Islet precursor cell (in vitro differentiated cells): ENCODE measurements at regions not wholly inside any gene's neighbourhood (a gene's known extent, or its start where the extent isn't known, plus 50 kb on each side); places are given as distances from the start of the nearest gene placed in this dataset.
A peak's percentile ranks its signal among the peaks of the same experiment; 100 is the strongest.
"Not testable (repeated sequence)": the region's sequence is repeated elsewhere in the genome, so short reads cannot be mapped to it uniquely, and the experiment has no call there.

ENCODE experiments used
- DNase-seq: peaks from one replicate; pipeline ENCODE4 v3.0.0-alpha.2; 2018

DNA sequence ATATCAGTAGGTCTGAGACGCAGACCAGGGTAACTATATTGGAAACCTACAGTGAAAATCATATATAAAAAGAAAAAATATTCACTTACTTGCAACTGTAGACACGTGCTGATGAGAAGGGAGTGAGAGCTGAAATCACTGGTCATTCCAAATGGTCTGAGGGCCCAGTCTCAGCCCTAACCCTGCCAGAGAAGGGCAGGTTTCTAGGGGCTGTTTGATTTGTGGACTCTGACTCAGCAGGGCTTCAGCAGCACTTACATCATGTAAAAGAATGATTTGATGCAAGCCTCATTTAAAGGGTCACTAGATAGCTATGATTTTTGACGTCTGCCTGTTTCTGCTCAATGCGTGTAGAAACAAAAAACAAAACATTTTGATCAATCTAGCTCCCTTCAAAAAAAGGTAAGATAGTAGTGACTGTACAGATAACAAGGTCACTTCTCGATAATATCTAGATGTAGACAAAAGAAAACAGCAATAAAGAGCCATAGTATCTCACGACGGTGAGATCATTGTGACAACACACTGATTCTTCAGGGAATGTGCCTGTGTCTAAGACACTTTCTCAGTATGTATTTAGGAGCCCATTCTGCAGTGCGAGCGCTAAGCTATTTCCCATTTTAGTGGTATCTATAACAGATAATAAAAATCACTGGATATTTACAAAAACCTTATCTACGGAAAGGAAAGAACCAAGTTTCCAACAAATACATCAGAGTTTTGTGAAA lies 307.2 kb downstream of the HIVEP2 start:
- no peak for DNase-seq

DNA sequence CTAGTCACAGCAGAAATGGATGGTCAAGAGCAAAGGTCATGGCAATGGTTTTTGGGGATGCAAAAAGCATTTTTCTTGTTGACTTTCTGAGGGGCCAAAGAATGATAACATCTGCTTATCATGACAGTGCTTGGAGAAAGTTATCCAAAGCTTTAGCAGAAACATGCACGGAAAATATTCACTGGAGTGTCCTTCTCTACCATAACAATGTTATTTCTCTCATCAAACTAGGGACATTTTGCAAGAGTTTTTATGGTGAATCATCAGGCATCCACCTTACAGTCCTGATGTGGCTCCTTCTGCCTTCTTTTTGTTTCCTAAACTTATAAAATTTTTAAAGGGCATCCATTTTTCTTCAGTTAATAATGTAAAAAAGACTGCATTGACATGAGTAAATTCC lies 302.3 kb downstream of the HIVEP2 start:
- DNase-seq, result no peak

DNA sequence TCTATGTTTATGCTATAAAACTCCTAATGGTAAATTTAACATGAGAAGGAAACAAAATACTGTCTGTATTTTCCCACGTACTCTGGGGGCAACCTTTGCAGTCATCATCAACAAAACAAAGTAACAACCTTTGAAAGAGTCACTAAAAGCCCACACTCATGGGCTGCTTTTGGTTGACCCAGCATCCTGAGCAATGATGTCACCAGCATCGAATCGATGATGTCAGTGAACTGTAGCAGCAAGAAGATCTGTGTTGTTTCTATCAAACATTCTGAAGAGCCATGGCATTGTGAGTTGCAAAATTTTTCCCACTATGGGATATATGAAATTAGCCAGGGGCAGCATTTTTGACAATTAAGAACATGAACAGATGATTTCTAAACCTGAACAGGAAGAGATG lies 300.1 kb downstream of the HIVEP2 start:
- DNase-seq, result no peak

DNA sequence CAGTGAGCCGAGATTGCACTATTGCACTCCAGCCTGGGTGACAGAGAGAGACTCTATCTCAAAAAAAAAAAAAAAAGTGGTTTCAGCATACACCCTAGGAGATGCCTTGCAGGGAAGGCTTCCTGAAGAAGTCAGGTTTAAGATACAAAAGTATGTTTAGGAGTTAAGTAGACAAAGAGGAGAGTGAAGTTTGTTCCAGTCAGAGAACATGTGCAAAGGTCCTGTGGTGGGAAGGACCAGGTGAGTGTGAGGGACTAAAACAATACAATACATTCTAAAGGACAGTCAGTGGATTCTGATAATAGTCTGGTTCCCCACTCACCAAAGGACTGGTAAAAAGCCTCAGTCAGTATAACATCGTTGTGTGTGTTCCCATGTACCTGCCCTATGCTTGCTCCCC lies 299.3 kb downstream of the HIVEP2 start:
- no peak for DNase-seq

DNA sequence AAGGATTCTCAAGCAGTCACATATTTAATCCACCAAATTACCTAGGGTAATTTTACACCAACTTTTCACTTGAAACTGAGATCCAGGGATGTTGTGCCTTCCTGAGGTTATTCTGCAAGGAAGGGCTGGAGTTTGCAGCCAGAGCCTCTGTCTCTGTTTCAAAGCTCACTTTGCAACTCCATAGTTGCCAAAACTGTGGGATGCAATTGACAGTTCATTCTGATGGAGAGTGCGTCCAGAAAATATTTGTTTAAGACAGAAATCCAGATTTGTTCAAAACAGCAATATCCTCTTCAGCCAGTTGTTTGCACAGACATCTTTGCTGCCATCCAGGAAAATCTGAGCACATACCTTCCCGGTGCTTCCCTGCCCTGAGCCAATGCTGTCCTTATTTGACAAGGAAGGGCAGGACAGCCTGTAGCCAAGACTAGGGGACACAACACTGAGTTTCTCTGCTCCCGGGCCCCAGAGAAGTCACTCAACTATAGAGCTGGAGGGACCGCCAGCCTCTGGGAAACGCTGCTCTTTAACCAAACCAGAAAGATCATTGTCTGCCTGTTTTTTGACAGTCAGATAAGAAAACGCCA lies 297.4 kb downstream of the HIVEP2 start:
- DNase-seq, result peak; percentile 79

DNA sequence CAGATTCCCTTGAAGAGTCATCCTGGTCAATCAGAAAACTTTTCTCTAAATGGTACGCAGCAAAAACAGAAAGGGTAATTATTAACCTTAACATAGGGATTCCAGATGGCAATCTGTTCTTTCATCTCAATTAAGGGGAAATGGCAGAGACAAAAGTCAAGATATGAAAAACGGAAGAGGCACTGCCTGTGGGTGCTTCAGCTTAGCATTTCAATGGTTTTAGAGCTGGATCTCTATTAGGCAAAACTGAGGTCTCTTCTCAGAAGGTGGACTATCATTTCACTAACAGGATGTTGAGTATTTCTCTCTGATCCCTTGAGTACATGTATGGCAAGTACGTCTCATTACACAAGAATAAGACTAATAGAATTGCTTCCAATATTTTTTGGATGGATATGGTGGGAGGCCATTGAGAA lies 296.9 kb downstream of the HIVEP2 start:
- no peak for DNase-seq

DNA sequence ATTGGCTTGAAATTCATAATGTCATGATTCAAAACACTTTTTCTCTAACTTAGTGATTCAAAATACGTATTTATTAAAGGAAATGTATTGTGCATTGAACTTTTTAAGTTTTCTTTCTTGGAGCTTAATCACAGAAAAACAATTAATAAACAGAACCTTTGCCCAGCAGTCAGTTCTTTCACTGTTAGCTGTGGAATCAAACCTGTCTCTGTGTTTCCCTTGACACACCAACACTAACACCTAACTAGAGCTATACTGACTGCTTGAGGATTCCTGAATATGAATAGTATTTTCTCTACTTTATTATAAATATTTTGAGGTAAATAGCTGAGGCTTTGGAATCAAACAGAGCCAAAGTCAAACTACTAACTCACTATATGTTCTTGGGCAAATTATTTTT lies 296.4 kb downstream of the HIVEP2 start:
- DNase-seq, result no peak

DNA sequence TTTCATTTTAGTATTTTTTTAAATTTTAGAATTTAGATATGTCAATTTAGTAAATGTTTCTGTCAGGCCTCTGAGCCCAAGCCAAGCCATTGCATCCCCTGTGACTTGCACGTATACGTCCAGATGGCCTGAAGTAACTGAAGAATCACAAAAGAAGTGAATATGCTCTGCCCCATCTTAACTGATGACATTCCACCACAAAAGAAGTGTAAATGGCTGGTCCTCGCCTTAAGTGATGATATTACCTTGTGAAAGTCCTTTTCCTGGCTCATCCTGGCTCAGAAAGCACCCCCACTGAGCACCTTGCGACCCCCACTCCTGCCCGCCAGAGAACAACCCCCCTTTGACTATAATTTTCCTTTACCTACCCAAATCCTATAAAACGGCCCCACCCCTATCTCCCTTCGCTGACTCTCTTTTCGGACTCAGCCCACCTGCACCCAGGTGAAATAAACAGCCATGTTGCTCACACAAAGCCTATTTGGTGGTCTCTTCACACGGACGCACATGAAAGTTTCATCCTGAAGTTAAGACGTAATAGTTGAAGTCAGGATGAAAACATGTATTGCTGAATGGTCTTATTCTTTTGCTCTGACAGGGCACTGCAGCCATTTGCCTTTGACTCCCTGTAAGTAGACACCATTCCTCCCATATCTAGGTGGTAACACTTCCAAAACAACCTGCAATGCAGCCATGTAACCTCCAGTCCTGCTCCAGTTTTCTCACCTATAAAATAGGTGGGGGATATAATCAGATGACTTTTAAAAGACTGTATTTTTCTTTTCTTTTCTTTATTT lies 295.3 kb downstream of the HIVEP2 start:
- not testable (repeated sequence) for DNase-seq

DNA sequence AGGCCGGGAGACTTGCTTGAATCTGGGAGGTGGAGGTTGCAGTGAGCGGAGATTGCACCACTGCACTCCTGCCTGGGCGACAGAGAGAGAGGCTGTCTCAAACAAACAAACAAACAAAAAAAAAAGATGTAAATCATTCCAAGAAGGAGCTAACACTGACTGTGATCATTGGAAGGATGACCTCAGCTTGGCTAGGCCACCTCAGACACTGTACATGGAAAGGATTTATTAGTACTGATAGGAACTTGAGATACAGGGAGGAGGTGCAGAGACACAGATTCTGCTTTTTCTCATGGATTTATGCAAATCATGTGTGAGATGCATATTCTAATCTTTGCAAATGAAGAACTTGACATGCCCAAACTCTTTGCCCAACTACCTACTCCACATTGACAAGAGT lies 293.6 kb downstream of the HIVEP2 start:
- no peak for DNase-seq

DNA sequence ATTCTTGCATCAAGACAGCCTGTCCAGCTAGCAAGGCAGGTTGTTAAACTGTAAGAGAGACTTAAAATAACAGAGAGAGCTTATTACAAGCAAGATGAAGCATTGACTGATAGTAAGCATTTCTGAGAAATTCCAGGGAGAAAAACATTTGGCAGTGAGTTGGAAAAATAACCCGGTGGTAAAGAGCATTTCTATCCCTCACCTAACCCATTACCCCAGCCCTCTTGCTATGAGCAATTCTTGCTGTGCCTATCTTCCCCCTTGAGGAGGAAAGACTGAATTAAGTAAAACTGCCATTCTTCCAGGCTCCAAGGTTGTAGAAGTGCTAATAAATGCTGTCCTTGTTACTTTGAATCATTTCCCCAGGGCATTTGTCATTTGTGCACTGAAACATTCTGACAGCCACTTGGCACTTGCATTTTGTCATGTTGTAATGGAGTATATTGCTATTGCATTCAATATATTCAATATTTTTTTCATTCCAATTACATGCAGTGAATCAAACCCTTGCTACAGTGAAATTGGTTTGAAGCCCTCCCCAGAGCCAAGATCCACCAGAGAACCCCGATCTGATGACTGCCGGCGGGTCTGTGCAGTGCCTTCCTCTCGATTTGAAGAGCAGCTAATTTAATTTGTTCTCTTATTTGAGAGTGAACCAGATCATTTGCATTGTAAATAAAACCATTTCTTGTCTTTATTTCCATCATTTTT lies 291.1 kb downstream of the HIVEP2 start:
- DNase-seq, result no peak

DNA sequence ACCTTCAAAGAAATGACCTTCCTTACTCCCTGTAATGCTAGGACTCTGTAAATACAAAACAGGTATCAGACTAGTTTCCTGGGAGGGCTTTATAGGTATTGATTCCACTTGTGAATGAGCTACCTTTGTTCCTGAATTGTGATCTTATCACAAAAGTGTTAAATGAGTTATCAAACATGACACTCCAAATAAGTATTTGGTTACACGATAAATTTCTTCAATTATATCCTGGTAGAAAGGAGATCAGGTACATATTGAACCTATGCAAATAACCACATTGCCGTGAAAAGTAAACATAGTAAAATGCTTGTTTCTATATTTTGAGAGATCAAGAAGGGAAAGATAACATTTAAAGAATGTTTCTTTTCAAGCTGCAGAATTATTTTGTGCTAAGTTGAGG lies 285.3 kb downstream of the HIVEP2 start:
- no peak for DNase-seq

DNA sequence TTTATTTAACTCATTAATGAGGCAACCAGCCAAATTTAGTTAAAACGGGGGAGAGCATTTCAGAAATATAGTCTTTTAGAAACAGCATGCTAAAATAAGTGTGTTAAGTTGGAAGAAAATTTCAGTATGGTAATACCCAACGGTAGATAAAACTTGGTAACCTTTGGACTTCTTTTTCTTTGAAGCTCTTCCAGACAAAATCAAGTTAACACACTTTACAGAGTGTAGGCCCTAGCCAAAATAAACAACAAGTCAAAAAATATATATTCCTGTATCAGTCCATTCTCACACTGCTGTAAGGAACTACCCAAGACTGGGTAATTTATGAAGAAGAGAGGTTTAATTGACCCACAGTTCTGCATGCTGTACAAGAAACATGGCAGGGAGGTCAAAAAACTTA lies 279.6 kb downstream of the HIVEP2 start:
- DNase-seq, result no peak

DNA sequence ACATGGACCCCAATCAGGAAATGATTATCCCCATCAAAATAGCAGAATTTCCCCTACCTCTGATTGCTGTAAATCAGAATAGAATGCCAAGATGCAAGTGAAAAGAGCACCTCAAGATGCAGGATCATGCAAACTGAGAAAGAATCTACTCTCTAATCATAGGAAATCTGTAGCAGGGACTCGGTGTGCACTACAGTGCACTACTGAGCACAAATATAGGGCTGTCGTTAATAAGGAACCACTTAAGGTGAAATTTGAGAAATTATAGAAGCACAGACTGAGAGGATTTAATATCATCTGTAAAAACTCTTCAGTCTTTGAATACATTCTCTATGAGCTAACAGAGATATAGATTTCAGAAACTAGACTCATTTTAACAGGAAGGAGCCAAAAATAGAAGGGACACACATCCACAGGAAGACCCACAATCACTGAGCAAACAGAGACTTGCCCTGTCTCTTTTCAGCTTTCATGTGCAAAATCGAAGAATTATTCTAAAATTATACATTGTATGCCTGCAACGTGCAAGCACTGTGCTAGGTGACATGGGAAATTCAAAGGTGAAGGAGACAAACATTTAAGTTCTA lies 278.3 kb downstream of the HIVEP2 start:
- DNase-seq, result no peak

DNA sequence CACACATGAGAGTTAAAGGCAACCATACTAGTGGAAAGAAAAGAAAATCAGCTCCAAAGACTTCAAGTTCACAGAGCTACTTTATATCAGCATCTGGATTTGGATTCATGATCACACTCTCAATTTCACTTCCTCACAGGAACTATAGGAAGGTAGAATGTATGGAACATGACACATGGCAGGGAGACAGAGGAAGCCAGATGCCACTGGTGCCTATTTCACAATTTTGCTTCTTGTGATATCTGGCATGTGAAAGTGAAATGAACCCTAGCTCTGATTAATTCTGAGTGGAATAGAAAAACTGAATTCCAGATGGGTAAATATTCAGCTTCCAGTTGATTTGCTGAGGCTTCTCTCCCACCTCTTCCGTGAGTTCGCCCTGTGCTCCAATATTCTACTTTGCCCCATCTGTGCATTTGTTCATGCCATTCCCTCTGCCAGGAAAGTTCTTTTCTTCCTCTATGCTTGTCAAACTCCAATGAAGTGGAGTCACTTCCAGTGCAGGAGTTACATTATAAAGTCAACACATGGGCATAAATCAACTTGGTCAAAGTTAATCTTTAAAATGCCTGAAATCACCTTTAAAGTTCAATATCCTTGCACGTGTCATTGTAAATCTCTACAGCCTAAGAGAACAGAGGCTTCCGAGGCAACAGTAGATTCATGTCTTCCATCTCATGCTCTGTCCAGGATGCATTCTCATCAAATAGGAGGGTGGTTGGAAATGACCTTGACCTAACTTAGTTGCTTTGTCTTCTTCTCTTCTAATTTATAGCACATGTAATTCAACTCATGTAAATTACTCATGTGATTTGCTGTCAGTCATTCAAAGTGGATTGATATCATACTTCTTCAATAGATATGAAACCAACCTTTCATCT lies 275.3 kb downstream of the HIVEP2 start:
- no peak for DNase-seq

DNA sequence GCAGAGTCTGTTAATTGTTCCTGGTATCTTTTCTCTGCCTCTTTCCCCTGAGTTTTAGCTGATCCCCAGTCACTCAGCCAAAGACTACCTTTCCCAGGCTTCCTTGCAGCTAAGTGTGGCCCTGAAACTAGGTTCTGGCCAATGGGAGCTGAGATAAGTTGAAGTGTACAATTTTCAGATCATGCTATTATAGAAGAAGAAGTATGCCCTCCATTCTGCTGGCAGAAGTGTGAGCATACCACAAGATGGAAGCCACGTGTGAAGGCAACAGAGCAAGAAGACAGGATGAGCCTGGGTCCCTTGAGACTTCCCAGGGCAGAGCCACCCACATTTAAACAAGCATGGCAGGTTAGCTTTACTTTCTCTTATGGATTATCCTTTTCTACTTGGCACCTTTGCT lies 273.2 kb downstream of the HIVEP2 start:
- DNase-seq, result no peak

DNA sequence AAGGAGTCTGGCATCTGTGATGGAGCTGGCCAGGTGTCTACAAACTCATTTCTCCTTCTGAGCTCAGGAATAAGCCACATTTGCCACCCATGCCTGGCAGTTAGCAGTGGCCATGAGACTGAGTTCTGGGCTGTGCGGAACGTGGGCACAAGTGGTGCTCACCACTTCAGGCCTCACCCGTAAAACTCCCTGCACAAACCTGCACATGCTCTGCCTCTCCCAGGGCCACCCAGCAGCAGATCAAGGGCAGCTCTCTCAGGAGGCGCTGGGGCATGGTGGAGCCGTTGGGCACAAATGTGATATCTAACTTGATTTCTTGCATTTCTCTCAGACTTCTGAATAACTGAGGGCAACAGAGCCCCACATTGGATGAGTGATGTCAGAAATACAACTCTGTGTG lies 269.5 kb downstream of the HIVEP2 start:
- no peak for DNase-seq

DNA sequence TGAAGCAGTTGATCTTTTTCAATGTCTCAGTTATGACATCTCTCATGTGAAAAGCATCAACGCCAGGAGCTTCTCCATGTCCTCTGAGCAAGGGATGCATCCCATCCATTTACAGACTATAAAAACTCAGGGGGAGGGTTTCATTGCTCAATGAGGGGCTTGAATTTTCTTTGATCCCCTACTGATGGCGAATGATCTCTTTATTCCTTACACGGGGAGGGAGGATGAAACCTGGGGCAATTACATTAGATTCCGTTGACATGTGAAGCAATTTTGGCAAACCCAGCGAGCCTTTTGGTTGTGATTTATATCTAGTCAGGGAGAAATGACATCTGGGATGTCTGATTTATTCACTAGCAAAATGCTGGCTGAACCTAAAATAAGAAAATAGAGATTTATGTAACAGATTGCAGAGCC lies 268.9 kb downstream of the HIVEP2 start:
- DNase-seq, result no peak

DNA sequence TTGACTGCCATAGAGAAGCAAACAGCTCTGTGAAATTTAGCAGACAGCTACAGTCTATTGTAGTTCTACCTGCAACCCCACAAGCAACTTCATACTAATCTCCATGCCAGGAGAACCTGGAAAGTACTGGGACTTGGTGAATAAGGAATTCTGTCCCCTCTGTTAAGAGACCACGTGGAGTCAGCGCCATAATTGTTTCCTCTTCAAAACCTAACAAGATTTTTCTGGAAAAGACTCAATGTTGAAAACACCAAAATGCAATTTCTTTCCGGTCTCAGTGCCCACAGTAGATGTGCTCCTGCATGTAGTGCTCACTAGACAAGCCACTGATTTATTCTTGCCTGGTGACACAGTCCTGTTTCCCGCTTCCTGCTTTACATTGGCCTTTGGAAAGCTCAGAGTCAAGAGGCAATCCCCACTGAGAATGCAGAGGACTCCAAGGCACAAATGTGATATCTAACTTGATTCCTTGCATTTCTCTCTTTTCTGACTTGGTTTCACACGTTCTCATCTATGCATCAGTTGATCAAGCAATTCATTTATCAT lies 268.3 kb downstream of the HIVEP2 start:
- no peak for DNase-seq

DNA sequence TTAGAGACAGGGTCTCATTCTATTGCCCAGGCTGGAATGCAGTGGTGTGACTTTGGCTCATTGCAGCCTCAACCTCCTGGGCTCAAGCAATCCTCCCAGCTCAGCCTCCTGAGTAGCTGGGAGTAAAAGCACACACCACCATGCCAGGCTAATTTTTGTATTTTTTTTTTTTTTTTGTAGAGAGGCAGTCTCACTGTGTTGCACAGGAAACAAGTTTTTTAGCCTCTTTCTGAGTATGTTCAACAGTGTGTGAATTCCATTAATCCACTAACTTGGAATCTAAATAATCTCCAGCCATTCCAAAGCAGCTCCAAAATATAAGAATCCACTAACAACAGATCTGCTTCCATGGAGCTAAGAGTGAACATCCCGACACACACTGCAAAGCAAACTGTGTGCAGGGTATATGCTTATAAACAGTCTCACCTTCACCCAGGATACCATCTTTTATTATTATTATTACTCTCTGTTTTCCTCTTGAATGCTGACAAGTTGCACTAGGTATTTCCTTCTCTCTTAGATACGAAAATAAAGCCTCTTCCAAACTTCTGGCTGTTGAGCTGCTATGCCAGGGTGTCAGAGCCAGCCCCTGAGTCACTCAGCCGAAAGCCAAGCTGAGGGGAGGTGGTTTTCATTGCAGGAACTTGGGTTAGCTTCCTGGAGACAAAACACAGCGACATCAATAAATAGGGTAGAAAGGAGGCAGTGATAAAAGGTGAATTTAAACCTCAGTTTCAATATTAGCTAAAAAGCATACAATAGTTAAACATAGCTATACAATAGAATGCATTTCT lies 264.9 kb downstream of the HIVEP2 start:
- DNase-seq, result no peak

DNA sequence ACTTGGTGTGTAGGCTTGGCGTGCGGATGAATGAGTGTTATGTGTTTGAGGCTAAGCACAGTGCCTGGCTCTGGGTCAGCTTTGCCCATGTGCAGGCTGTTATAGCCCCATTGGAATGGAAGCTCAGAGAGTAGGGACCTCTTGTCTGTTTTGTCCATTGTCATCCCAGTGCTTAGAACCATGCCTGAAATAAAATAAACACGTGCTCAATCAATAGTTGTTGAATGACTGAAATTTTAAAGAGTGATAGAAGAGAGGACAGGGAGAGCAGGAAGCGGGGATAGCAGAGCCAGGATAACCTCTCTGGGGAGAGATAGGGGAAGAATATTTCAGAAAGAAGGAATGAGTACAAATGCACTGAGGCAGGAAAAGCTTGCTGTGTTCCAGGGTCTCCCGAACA lies 263.9 kb downstream of the HIVEP2 start:
- no peak for DNase-seq

DNA sequence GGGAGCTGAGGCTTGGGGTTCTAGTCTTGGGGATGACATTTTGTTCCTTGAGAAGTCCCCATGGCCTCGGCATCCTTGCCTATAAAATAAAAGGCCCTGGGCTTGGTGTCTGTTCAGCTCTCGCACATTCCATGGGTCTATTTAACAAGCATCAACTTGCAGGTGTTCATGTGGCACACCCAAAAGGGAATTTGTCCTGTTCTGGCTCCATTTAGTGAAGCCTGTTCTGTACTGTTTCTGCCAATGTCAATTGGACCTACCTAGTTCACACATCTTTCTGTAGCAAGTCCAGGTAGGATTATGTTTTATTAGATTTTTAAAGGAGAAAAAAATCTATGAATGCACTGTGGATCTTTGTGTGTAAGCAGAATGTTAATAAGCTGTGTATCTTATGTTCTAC lies 262.0 kb downstream of the HIVEP2 start:
- DNase-seq, result no peak
